ENCODE measurements at regions not wholly inside any gene's neighbourhood (a gene's known extent, or its start where the extent isn't known, plus 50 kb on each side); places are given as distances from the start of the nearest gene placed in this dataset.

GRCh38 chr18:78699499-78699898, 280.1 kb upstream of the SALL3 start:
- DNase-seq = no peak

- no peak for DNase-seq
Measured at GRCh38 chr18:78701771-78702396, 277.7 kb upstream of the SALL3 start.

GRCh38 chr18:78703291-78703690, 276.3 kb upstream of the SALL3 start:
- no peak for DNase-seq

- no peak for DNase-seq
Measured at GRCh38 chr18:78704971-78705461, 274.6 kb upstream of the SALL3 start.

GRCh38 chr18:78709261-78709809, 270.3 kb upstream of the SALL3 start:
- DNase-seq = no peak

GRCh38 chr18:78711316-78711715, 268.3 kb upstream of the SALL3 start:
- no peak for DNase-seq

- no peak for DNase-seq
Measured at GRCh38 chr18:78711971-78712370, 267.6 kb upstream of the SALL3 start.

- DNase-seq = no peak
Measured at GRCh38 chr18:78713069-78713468, 266.5 kb upstream of the SALL3 start.

- DNase-seq = no peak
Measured at GRCh38 chr18:78713726-78714125, 265.9 kb upstream of the SALL3 start.

- DNase-seq = no peak
Measured at GRCh38 chr18:78716022-78716421, 263.6 kb upstream of the SALL3 start.

- no peak for DNase-seq
Measured at GRCh38 chr18:78716581-78716980, 263.0 kb upstream of the SALL3 start.

- no peak for DNase-seq
Measured at GRCh38 chr18:78717051-78717765, 262.4 kb upstream of the SALL3 start.

GRCh38 chr18:78717766-78718150, 261.9 kb upstream of the SALL3 start:
- DNase-seq = no peak

GRCh38 chr18:78719821-78720220, 259.8 kb upstream of the SALL3 start:
- no peak for DNase-seq

- no peak for DNase-seq
Measured at GRCh38 chr18:78720456-78721237, 259.0 kb upstream of the SALL3 start.

GRCh38 chr18:78721238-78721875, 258.3 kb upstream of the SALL3 start:
- no peak for DNase-seq

GRCh38 chr18:78721981-78722380, 257.6 kb upstream of the SALL3 start:
- DNase-seq = no peak

- no peak for DNase-seq
Measured at GRCh38 chr18:78722386-78722785, 257.2 kb upstream of the SALL3 start.

GRCh38 chr18:78722929-78723710, 256.5 kb upstream of the SALL3 start:
- no peak for DNase-seq

- DNase-seq = no peak
Measured at GRCh38 chr18:78724214-78724914, 255.3 kb upstream of the SALL3 start.

- no peak for DNase-seq
Measured at GRCh38 chr18:78725426-78725825, 254.2 kb upstream of the SALL3 start.
